GM12875 (cell line): ENCODE measurements at regions not wholly inside any gene's neighbourhood (a gene's known extent, or its start where the extent isn't known, plus 50 kb on each side); places are given as distances from the start of the nearest gene placed in this dataset.

Experiments used
- H3K4me3 ChIP-seq: one replicate; pipeline ENCODE4 v1.5.1; 2011; ENCODE audit warnings: low read depth, low read length, control low read depth
- TF ChIP-seq, protein P1 (sequence below): IDR thresholded peaks from 2 replicates; pipeline ENCODE4 v1.5.1; 2011; ENCODE audit warnings: low read depth, mild to moderate bottlenecking, control low read depth, inconsistent platforms, low read length, moderate library complexity, borderline replicate concordance; ENCODE audit not compliant: insufficient read depth

DNA sequence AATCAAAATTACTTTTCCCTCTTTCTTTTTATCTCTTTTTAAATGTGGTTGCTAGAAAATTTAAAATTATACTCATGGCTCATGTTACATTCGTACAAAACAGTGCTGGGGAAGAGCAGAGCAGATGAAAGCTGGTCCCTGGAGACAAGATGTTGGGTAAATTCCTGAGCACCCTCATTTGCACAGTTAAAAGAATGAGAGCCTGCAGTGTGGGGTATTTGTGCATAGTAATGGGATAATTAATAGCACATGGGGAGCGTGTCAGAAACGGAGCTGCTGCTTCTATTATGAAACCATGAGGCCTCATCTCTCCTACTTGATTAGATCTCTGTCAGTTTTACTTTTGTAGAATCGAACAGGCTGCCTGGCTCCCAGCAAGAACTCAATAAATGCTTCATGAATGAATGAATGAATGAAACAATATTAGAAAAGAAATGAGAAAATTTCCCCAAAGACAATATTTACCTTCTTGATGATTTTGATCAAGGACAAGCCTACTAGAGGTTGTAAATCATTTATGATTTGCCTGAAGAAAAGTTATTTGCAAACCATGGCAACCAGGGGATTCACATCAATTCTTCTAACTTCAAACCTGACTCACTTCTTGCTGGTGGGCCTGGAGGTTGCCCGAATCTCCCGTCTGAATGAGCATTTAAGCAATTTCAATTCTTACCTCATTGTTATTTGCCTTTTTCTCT lies 177.2 kb upstream of the TUT7 start:
- TF ChIP-seq, protein P1, sequence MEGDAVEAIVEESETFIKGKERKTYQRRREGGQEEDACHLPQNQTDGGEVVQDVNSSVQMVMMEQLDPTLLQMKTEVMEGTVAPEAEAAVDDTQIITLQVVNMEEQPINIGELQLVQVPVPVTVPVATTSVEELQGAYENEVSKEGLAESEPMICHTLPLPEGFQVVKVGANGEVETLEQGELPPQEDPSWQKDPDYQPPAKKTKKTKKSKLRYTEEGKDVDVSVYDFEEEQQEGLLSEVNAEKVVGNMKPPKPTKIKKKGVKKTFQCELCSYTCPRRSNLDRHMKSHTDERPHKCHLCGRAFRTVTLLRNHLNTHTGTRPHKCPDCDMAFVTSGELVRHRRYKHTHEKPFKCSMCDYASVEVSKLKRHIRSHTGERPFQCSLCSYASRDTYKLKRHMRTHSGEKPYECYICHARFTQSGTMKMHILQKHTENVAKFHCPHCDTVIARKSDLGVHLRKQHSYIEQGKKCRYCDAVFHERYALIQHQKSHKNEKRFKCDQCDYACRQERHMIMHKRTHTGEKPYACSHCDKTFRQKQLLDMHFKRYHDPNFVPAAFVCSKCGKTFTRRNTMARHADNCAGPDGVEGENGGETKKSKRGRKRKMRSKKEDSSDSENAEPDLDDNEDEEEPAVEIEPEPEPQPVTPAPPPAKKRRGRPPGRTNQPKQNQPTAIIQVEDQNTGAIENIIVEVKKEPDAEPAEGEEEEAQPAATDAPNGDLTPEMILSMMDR, result no peak
- no peak overlapping the region for H3K4me3 ChIP-seq

DNA sequence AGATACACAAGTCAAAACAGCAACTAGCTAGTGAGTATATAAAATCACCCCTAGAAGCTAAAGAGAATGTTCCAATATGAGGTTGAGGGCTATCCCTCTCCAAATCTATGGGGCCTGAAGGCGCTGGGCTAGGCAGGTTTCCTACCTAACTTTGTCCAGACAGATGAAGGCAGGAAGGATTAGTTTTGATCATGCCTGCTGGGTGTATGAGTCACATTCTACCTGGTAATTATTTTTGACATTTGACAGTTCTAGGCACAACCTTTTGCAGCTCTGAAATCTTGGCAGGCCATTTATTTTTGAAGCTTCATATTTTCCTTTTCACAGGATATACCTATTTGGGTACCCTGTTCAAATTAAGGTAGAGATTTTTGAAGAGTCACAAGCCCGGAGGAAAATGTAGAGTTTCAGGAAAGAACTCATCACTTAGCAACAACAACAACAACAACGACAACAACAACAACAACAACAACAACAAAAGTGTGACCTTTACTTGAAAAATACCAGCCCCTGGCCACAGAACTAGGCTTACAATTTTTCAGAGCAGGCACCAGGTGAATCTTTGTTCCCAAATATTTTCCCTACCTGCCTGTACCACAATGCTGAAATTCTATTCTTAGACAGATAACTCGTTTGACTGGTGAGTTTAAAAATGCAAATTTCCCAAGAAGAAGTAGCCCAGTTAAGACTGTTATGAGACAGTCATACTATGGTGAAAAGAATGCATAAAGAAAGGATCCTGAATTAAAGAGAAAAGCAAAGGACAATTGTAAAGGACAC lies 175.5 kb upstream of the TUT7 start:
- H3K4me3 ChIP-seq, result no peak overlapping the region
- TF ChIP-seq, protein P1, result no peak

DNA sequence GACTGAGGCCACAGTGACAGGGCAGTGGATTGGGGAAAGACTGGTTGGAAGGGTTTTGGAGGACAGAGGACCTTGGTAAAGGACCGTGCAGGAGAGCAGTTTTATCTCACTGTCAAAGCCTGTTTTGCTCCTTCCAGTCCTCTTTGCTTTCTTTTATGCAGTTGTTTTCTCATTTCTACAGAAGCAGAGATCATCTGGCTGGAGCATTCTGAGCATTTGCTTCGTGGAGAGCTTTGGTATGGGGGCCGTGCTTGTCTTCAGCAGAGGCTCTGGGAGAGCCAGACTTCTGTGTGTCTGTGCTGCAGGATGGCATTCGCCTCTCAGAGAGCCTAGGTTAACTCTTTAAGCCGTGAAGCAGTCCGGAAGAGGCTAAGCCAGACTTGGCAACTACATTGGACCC lies 171.8 kb upstream of the TUT7 start:
- no peak overlapping the region for H3K4me3 ChIP-seq
- TF ChIP-seq, protein P1, result no peak

DNA sequence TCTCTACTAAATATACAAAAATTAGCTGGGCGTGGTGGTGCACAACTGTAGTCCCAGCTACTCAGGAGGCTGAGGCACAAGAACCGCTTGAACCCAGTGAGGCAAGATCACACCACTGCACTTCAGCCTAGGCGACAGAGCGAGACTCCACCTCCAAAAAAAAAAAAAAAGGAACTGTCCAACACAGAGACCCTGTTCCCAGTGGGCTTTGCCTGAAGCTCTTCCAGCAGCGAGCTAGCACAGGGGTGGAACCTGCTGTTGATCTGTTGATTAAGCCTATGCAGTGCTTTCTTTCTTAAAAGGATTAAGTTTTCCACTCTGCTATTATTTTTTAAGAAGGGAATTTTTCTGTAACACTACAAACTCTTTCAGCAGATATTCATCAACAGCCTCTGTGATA lies 171.0 kb upstream of the TUT7 start:
- no peak overlapping the region for H3K4me3 ChIP-seq
- TF ChIP-seq, protein P1, result no peak

DNA sequence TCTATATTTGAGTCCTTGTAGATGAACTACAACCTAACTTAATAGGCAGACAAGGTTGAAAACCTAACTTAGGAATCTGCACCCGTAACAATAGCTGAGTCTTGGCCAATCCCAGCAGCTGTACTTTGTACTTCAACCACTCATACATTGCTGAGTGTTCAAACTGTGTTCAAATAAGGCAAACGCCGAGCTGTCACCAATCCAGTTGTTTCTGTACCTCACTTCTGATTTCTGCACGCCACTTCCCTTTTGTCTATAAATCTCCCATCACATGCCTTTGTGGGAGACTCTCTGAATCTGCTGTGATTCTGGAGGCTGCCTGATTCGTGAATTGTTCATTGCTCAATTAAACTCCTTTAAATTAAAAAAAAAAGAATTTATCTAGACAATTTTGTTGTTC lies 167.8 kb upstream of the TUT7 start:
- TF ChIP-seq, protein P1, result no peak
- no peak overlapping the region for H3K4me3 ChIP-seq

DNA sequence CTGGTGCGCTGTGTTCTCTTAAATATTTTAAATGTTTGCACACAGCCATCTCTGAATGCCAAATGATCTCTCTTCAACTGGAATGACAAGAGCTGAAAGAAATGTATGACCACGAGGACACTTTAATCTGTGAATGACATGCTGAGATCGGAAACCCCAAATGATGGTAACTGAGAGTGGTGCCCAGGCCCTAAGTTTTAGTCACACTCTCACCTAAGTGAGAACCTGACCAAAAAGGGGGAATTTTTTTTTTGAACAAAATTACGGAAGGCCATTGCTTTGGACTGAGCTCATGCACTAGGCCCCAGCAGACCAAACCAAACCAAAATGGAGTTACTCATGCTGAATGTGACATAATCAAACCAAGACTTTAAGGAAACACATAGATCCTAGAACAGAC lies 167.1 kb upstream of the TUT7 start:
- TF ChIP-seq, protein P1, result no peak
- H3K4me3 ChIP-seq, result no peak overlapping the region
